ENCODE measurements at regions not wholly inside any gene's neighbourhood (a gene's known extent, or its start where the extent isn't known, plus 50 kb on each side); places are given as distances from the start of the nearest gene placed in this dataset.

DNA sequence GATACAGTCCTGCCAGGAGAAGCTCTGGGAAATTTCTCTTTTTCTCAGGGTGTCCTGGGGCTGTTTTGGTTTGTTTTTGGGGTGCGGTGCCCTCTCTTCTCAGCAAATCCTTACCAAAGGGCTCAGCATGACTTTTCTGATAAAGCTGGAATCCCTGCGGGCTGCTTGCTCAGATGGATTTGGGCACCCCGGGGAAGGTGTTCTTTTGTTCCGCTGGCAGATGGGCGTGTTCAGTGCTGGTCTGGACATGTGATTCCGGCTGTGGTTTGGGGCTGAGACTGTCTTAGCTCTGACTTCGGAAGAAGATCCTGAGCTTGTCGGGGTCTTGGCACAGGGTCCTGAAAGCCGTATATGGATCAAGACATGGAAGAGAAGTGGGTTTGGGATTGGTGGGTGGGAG is 134.2 kb upstream of the SPRED2 start:
- DNase-seq (ENCODE audit: low read depth), result no peak

DNA sequence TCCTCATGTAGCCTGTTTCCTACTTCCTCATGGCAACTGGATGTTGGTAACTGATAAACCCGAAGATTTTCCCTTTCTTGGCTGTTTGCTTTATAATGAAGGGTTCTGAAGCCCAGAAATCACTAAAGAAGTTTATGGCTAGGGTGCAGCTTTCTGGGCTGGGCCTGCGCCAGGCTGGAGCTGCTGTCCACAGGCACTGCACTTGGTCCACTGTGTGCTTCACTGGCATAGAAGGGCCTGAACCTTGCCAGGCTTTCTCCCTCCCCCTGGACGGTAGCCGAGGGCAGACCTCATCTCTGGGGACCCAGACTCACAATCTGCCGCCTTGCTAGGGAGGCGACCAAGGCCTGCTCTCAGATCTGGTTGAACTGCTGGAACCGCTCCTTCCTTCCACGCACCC is 133.3 kb upstream of the SPRED2 start:
- DNase-seq (ENCODE audit: low read depth), result no peak

GRCh38 chr2:65564299-65564698 is 131.9 kb upstream of the SPRED2 start:
- DNase-seq (ENCODE audit: low read depth), result no peak

GRCh38 chr2:65562890-65563289 is 130.5 kb upstream of the SPRED2 start:
- DNase-seq (ENCODE audit: low read depth), result no peak

- no peak for DNase-seq (ENCODE audit: low read depth)
Observed at GRCh38 chr2:65558743-65559142, 126.3 kb upstream of the SPRED2 start.

GRCh38 chr2:65557616-65558573 is 125.5 kb upstream of the SPRED2 start:
- DNase-seq (ENCODE audit: low read depth), result no peak

- peak; percentile 18 for DNase-seq (ENCODE audit: low read depth)
Observed at GRCh38 chr2:65554765-65555591, 122.6 kb upstream of the SPRED2 start.

DNA sequence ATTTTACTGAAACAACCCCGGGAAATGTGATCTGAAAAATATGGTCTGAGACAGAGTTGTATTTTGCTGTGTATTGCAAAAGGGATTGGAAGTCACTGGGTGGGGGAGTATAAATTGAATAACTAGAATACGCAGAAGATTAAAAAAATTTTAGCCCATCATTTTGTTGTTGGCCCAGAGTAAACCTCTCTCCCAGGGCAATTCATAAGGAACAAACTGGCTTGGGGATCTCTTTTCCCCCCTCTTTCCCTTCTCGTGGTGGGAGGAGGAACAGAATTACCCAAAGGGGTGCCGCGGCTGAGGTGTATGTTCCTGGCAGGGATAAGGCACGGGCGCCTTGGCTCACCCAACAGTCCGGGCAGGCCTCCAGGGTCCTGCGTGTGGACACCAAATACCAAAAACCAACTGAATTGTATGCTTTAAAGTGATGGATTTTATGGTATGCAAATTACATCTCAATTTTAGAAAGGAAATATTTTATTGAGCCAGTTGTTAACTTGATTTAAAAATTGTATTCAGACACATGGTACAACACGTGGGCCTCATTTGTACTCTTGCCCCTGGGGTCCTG is 121.2 kb upstream of the SPRED2 start:
- no peak for DNase-seq (ENCODE audit: low read depth)

- DNase-seq (ENCODE audit: low read depth), result no peak
Observed at GRCh38 chr2:65551528-65551927, 119.1 kb upstream of the SPRED2 start.

DNA sequence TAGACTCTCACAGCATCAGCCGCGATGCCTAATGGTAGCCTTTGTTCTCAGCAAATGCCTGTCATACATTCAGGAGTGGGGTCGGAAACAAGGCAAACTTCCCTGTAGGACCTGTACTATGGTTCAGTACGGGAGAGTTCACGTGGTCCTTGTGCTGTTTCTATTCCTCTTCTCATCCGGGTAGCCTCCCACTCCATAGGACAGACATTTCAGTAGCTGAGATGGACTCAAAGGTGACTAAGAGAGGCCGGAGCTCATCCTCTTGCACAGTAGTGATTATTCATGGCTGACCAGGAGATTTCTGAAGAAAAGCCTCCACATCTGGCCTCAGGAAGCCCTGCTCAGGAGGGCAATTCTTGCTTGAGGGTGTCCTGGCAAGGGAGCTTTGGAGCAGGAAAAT is 117.8 kb upstream of the SPRED2 start:
- no peak for DNase-seq (ENCODE audit: low read depth)

- no peak for DNase-seq (ENCODE audit: low read depth)
Observed at GRCh38 chr2:65549631-65550030, 117.2 kb upstream of the SPRED2 start.

GRCh38 chr2:65549257-65549627 is 116.8 kb upstream of the SPRED2 start:
- peak; percentile 22 for DNase-seq (ENCODE audit: low read depth)

- no peak for DNase-seq (ENCODE audit: low read depth)
Observed at GRCh38 chr2:65548576-65549256, 116.3 kb upstream of the SPRED2 start.

DNA sequence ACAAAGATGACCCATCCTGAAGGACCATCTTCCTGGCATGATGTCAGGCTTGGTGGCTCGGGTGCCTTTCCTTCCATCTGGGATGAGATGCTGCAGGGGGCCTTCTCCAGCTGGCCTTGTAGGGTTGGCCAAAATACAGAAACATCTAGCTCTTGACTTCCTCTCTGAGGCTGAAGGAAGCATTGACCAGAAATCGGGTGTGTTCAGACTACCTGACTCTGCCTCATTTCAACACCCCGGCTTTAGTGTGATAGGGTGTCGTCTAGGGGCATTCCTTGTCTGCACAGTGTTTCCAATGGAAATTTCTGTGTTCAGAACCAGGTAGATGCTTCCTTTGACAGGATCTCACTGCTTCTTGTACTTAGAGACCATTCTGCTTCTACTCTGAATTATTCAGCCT is 115.7 kb upstream of the SPRED2 start:
- DNase-seq (ENCODE audit: low read depth), result no peak

- DNase-seq (ENCODE audit: low read depth), result no peak
Observed at GRCh38 chr2:65545837-65546805, 113.7 kb upstream of the SPRED2 start.

- no peak for DNase-seq (ENCODE audit: low read depth)
Observed at GRCh38 chr2:65541773-65542172, 109.4 kb upstream of the SPRED2 start.

DNA sequence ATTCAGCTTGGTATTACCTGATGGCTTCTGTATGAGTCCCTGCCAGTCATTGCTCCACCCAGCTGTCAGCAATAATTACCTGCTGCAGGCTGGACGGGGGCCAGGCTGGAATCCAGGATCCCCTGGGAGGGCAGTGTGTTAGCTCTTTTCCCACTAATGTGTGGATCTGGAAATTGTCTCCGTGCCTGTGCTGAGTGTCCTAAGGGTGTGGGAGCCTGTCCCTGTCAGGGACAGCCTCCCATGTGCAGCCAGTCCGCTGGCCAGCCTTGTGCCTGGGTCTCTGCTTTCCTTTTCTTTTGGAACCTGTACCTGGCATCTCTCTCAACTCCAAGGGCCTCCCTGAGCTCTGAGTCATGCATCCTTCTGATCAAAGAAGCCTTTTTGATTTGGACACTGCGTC is 107.2 kb upstream of the SPRED2 start:
- no peak for DNase-seq (ENCODE audit: low read depth)

GRCh38 chr2:65537651-65538385 is 105.4 kb upstream of the SPRED2 start:
- no peak for DNase-seq (ENCODE audit: low read depth)

DNA sequence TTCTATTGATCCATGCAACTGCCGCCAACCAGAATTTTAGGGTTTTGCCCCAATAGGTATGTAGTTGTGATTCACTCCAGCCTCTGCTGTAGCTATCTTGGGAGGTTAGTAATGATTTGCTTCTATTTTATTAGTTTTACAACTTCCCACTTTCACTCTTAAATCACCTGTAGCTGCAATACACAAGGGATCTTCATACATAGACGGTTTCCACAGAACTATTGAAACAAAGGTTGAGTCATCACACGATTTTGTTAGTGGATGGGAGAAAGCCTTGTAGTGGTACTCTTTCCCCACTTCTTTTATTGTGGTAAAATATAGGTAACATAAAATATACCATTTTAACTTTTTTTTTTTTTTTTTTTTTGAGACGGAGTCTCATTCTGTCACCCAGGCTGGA is 104.2 kb upstream of the SPRED2 start:
- DNase-seq (ENCODE audit: low read depth), result no peak

DNA sequence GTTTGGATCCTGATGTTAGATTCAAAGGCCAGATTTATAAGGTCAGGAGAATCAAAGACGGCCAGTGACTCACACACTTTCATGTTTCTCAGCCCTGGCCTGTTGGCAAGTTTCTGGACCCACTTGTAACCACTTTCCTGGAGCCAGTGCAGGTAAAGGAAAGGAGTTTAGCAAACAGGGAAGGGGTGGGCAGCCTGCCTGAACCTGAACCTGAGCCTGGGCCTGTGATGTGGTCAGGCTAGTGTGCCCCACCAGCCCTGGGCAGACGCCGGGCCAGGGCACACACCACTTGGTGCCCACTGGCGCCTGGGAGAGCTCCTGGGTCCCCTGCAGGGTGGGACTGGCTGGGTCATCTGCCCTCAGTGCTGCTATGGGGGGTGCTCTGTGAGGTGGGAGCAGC is 100.5 kb upstream of the SPRED2 start:
- DNase-seq (ENCODE audit: low read depth), result no peak

Measured in activated T-cell treated with anti-CD3 and anti-CD28 coated beads for 48 hours (primary cell).